SK-N-SH treated with all-trans-retinoic acid at 6 μM for 48 hours (cell line): ENCODE measurements at regions not wholly inside any gene's neighbourhood (a gene's known extent, or its start where the extent isn't known, plus 50 kb on each side); places are given as distances from the start of the nearest gene placed in this dataset.

ENCODE experiments used
- ATAC-seq: fragments of 200-7000 bp; cut with Tn5 transposase; 3 replicates; pipeline ENCODE4 v1.9.1; 2020; ENCODE audit warnings: mild to moderate bottlenecking, moderate library complexity
- ARNTL ChIP-seq: fragments of 450-650 bp; formaldehyde crosslinking; IDR thresholded peaks from 2 replicates; pipeline ENCODE4 v1.5.0; 2020; ENCODE audit warnings: low read depth, mild to moderate bottlenecking, moderate library complexity, borderline replicate concordance
- BACH2 ChIP-seq: fragments of 250-450 bp; sonication (Bioruptor Pico); IDR thresholded peaks from 2 replicates; pipeline ENCODE4 v1.9.0; 2021; ENCODE audit warnings: mild to moderate bottlenecking, borderline replicate concordance
- ESRRG ChIP-seq: fragments of 250-450 bp; sonication (Bioruptor Pico); IDR thresholded peaks from 2 replicates; pipeline ENCODE4 v1.6.1; 2021; ENCODE audit warnings: mild to moderate bottlenecking
- GLIS3 ChIP-seq: fragments of 250-450 bp; sonication (Bioruptor Pico); IDR thresholded peaks from 2 replicates; pipeline ENCODE4 v1.5.0; 2020; ENCODE audit warnings: mild to moderate bottlenecking, moderate library complexity
- ISL1 ChIP-seq: fragments of 250-450 bp; sonication (Bioruptor Pico); IDR thresholded peaks from 2 replicates; pipeline ENCODE4 v2.1.2; 2022; ENCODE audit warnings: mild to moderate bottlenecking, moderate library complexity
- OSR1 ChIP-seq: fragments of 250-450 bp; sonication (Bioruptor Pico); IDR thresholded peaks from 2 replicates; pipeline ENCODE4 v1.8.0; 2022; ENCODE audit warnings: moderate library complexity, mild to moderate bottlenecking, inconsistent platforms
- PPARA ChIP-seq: fragments of 250-450 bp; sonication (Bioruptor Pico); IDR thresholded peaks from 2 replicates; pipeline ENCODE4 v1.5.0; 2020; ENCODE audit warnings: mild to moderate bottlenecking, borderline replicate concordance
- SNAI2 ChIP-seq: fragments of 250-450 bp; sonication (Bioruptor Pico); IDR thresholded peaks from 2 replicates; pipeline ENCODE4 v1.5.0; 2020; ENCODE audit warnings: mild to moderate bottlenecking, moderate library complexity
- TCF4 ChIP-seq: fragments of 250-450 bp; sonication (Bioruptor Pico); IDR thresholded peaks from 2 replicates; pipeline ENCODE4 v1.8.0; 2021; ENCODE audit warnings: mild to moderate bottlenecking, moderate library complexity, borderline replicate concordance
- TOX ChIP-seq: fragments of 250-450 bp; sonication (Bioruptor Pico); IDR thresholded peaks from 2 replicates; pipeline ENCODE4 v1.8.0; 2021; ENCODE audit warnings: mild to moderate bottlenecking, moderate library complexity, borderline replicate concordance
- ZC3H10 ChIP-seq: fragments of 250-450 bp; sonication (Bioruptor Pico); IDR thresholded peaks from 2 replicates; pipeline ENCODE4 v1.5.1; 2021; ENCODE audit warnings: mild to moderate bottlenecking, moderate library complexity
- ZFP30 ChIP-seq: fragments of 450-650 bp; formaldehyde crosslinking; IDR thresholded peaks from 2 replicates; pipeline ENCODE4 v1.5.0; 2022; ENCODE audit warnings: mild to moderate bottlenecking, moderate library complexity
- ZNF70 ChIP-seq: fragments of 450-650 bp; formaldehyde crosslinking; IDR thresholded peaks from 2 replicates; pipeline ENCODE4 v1.5.0; 2020; ENCODE audit warnings: mild to moderate bottlenecking, moderate library complexity
- ZNF8 ChIP-seq: fragments of 450-650 bp; formaldehyde crosslinking; IDR thresholded peaks from 2 replicates; pipeline ENCODE4 v1.5.0; 2020; ENCODE audit warnings: mild to moderate bottlenecking, moderate library complexity
- TF ChIP-seq, protein P1 (sequence below): fragments of 250-450 bp; sonication (Bioruptor Pico); IDR thresholded peaks from 2 replicates; pipeline ENCODE4 v1.5.0; 2020; ENCODE audit warnings: mild to moderate bottlenecking, moderate library complexity
- TF ChIP-seq, protein P2 (sequence below): fragments of 250-450 bp; sonication (Bioruptor Pico); IDR thresholded peaks from 2 replicates; pipeline ENCODE4 v1.5.1; 2020; ENCODE audit warnings: low read depth, mild to moderate bottlenecking, moderate library complexity
- TF ChIP-seq, protein P3 (sequence below): fragments of 250-450 bp; sonication (Bioruptor Pico); IDR thresholded peaks from 2 replicates; pipeline ENCODE4 v1.8.0; 2020; ENCODE audit warnings: mild to moderate bottlenecking, moderate library complexity, borderline replicate concordance

DNA sequence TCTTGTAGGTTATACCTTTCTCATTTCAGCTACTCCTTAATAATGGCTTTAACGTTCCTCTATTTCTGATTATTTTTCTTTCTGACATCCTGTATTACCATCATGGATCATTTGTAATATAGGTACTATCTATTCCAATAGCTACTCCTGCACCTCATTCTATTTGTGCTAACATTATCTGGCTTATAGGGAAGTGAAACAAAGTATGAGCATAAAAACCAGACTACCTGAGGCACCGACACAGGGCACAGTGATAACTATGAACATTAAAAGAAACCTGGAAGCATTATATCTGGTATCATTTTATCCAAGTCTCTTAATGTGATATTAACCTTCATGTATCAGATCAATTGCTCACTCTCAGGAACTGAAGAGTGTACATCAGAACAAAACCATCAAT is 407.3 kb downstream of the DMRT2 start (continued):
- TF ChIP-seq, protein P1, sequence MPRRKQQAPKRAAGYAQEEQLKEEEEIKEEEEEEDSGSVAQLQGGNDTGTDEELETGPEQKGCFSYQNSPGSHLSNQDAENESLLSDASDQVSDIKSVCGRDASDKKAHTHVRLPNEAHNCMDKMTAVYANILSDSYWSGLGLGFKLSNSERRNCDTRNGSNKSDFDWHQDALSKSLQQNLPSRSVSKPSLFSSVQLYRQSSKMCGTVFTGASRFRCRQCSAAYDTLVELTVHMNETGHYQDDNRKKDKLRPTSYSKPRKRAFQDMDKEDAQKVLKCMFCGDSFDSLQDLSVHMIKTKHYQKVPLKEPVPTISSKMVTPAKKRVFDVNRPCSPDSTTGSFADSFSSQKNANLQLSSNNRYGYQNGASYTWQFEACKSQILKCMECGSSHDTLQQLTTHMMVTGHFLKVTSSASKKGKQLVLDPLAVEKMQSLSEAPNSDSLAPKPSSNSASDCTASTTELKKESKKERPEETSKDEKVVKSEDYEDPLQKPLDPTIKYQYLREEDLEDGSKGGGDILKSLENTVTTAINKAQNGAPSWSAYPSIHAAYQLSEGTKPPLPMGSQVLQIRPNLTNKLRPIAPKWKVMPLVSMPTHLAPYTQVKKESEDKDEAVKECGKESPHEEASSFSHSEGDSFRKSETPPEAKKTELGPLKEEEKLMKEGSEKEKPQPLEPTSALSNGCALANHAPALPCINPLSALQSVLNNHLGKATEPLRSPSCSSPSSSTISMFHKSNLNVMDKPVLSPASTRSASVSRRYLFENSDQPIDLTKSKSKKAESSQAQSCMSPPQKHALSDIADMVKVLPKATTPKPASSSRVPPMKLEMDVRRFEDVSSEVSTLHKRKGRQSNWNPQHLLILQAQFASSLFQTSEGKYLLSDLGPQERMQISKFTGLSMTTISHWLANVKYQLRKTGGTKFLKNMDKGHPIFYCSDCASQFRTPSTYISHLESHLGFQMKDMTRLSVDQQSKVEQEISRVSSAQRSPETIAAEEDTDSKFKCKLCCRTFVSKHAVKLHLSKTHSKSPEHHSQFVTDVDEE (CRISPR knock-in tag), result no peak
- TF ChIP-seq PPARA (CRISPR knock-in tag) (no peak), ZC3H10 (CRISPR knock-in tag) (no peak), ARNTL (CRISPR knock-in tag) (no peak), TCF4 (CRISPR knock-in tag) (no peak), GLIS3 (CRISPR knock-in tag) (no peak), ESRRG (CRISPR knock-in tag) (no peak), SNAI2 (CRISPR knock-in tag) (no peak), OSR1 (CRISPR knock-in tag) (no peak), ZNF70 (CRISPR knock-in tag) (no peak)
- TF ChIP-seq, protein P2, sequence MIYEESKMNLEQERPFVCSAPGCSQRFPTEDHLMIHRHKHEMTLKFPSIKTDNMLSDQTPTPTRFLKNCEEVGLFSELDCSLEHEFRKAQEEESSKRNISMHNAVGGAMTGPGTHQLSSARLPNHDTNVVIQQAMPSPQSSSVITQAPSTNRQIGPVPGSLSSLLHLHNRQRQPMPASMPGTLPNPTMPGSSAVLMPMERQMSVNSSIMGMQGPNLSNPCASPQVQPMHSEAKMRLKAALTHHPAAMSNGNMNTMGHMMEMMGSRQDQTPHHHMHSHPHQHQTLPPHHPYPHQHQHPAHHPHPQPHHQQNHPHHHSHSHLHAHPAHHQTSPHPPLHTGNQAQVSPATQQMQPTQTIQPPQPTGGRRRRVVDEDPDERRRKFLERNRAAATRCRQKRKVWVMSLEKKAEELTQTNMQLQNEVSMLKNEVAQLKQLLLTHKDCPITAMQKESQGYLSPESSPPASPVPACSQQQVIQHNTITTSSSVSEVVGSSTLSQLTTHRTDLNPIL (CRISPR knock-in tag), result no peak

DNA sequence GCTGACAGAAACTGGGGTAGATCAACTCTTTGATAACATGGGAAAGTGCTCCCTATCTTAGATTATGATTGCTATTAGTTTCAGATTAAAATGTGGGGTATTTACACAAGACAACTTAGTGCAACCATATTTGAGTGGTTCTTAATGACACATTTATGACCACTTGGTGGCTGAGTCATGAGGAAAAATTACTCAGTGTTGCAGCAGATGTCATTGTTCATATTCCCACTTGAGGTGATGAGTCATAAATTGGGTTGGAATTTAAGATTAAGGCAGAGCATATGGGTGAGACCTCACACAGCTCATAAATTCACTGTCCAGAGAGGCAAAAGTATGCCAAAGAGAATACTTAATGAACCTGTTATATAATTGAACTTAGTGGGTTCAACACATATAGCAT is 408.3 kb downstream of the DMRT2 start:
- ATAC-seq, result no peak
- TF ChIP-seq ARNTL (CRISPR knock-in tag), result no peak
- TF ChIP-seq ZFP30 (CRISPR knock-in tag), result no peak
- TF ChIP-seq ISL1 (CRISPR knock-in tag), result peak; percentile 58

DNA sequence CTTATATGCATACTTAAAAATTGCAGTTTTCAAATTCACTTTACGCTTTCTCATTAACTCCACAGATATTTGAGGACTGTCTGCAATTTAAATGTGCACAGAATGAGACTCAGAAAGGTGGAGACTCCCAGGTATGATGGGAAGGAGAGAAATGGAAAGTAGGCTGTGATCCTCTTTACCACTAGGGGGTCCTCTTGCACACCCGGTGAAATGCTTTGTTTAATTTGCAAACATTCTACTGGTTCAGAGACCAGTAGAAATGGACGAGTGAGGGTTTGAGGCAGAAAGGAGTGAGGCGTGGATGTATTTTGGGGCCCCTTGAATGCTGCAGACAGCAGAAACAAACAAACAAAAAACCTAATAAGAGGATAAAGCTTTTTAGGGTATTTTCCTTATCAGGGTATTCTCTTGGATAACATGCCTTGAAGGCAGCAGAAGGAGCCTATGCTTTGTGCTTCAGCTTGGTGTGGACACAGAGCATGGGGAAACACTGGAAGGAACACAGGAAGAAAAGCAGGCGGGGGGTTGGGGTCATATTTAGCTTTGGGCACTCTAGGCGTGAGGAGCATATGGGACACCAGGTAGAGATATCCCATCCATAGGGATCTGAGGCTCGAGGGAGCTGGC is 410.1 kb downstream of the DMRT2 start:
- TF ChIP-seq ZC3H10 (CRISPR knock-in tag) (no peak), TOX (CRISPR knock-in tag) (no peak), TCF4 (CRISPR knock-in tag) (no peak), BACH2 (CRISPR knock-in tag) (no peak), ARNTL (CRISPR knock-in tag) (no peak), PPARA (CRISPR knock-in tag) (no peak), ZNF70 (CRISPR knock-in tag) (no peak), ISL1 (CRISPR knock-in tag) (no peak), ZNF8 (no peak), SNAI2 (CRISPR knock-in tag) (no peak), OSR1 (CRISPR knock-in tag) (no peak)
- TF ChIP-seq, protein P3, sequence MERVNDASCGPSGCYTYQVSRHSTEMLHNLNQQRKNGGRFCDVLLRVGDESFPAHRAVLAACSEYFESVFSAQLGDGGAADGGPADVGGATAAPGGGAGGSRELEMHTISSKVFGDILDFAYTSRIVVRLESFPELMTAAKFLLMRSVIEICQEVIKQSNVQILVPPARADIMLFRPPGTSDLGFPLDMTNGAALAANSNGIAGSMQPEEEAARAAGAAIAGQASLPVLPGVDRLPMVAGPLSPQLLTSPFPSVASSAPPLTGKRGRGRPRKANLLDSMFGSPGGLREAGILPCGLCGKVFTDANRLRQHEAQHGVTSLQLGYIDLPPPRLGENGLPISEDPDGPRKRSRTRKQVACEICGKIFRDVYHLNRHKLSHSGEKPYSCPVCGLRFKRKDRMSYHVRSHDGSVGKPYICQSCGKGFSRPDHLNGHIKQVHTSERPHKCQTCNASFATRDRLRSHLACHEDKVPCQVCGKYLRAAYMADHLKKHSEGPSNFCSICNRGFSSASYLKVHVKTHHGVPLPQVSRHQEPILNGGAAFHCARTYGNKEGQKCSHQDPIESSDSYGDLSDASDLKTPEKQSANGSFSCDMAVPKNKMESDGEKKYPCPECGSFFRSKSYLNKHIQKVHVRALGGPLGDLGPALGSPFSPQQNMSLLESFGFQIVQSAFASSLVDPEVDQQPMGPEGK (CRISPR knock-in tag), result no peak
- TF ChIP-seq, protein P1 (CRISPR knock-in tag), result no peak
- TF ChIP-seq, protein P2 (CRISPR knock-in tag), result no peak
- ATAC-seq, result no peak
